BE2C (cell line): ENCODE measurements at regions not wholly inside any gene's neighbourhood (a gene's known extent, or its start where the extent isn't known, plus 50 kb on each side); places are given as distances from the start of the nearest gene placed in this dataset.
A peak's percentile ranks its signal among the peaks of the same experiment; 100 is the strongest.

Experiments used
- DNase-seq: peaks from one replicate; pipeline ENCODE4 v3.0.0-alpha.2; 2020
- H3K27me3 ChIP-seq: fragments of 250-450 bp; sonication (Bioruptor Pico); 2 replicates; pipeline ENCODE4 v1.5.1; 2020; ENCODE audit warnings: mild to moderate bottlenecking
- H3K36me3 ChIP-seq: fragments of 250-450 bp; sonication (Bioruptor Pico); 2 replicates; pipeline ENCODE4 v1.5.1; 2020; ENCODE audit warnings: mild to moderate bottlenecking
- H3K4me1 ChIP-seq: fragments of 250-450 bp; sonication (Bioruptor Pico); 2 replicates; pipeline ENCODE4 v1.5.1; 2020
- H3K4me3 ChIP-seq: 2 replicates; pipeline ENCODE4 v1.5.1; 2011; ENCODE audit warnings: low read depth, low read length
- H3K9me3 ChIP-seq: fragments of 250-450 bp; sonication (Bioruptor Pico); 2 replicates; pipeline ENCODE4 v1.5.1; 2020
- TF ChIP-seq, protein P1 (sequence below): IDR thresholded peaks from 2 replicates; pipeline ENCODE4 v1.5.1; 2012; ENCODE audit warnings: mild to moderate bottlenecking, low read depth, low read length

DNA sequence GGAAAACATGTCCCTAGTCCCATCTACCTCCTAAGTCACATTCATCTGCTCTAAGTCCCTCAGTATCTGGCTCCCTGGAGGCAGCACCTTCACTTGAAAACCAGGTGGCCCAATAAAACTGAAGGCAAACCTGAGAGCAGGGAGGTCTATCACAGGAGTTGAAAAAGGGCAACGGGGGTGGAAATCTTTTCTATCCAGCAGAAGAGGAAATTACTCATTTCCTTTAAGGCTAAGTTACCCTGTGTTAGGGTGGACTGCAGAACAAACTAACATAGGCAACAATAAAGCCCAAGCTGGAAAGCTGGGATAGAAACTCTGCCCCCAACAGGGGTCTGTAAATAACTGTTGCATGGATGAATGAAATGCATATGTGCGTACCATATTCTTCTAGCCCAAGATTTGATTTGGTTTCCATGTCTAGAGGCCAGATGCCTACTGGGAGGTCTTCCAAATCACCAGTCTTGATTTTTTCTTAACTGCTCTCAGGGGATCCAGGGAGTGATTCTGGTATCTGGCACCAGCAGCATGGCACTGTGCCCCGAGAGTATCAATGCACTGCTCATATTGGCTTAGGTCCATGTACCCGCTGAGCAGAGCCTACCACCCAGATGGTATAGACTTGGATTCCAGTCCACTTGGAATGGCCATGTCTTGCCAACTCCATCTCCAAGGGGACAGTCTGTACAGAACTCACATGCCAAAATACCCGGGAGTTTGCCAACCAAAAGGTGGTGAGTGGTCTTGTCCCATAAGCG is 350.0 kb upstream of the NCAM1 start:
- Histone ChIP-seq H3K4me3 (no peak overlapping the region), H3K27me3 (no peaks in the 10 kb centered on the region), H3K36me3 (no peaks in the 10 kb centered on the region), H3K4me1 (peaks cover 23% of the 10 kb centered on the region), H3K9me3 (no peaks in the 10 kb centered on the region)
- DNase-seq = peak; percentile 32
- TF ChIP-seq, protein P1, sequence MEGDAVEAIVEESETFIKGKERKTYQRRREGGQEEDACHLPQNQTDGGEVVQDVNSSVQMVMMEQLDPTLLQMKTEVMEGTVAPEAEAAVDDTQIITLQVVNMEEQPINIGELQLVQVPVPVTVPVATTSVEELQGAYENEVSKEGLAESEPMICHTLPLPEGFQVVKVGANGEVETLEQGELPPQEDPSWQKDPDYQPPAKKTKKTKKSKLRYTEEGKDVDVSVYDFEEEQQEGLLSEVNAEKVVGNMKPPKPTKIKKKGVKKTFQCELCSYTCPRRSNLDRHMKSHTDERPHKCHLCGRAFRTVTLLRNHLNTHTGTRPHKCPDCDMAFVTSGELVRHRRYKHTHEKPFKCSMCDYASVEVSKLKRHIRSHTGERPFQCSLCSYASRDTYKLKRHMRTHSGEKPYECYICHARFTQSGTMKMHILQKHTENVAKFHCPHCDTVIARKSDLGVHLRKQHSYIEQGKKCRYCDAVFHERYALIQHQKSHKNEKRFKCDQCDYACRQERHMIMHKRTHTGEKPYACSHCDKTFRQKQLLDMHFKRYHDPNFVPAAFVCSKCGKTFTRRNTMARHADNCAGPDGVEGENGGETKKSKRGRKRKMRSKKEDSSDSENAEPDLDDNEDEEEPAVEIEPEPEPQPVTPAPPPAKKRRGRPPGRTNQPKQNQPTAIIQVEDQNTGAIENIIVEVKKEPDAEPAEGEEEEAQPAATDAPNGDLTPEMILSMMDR = no peak

- Histone ChIP-seq H3K9me3 (no peaks in the 10 kb centered on the region), H3K36me3 (no peaks in the 10 kb centered on the region), H3K4me1 (peaks cover 23% of the 10 kb centered on the region), H3K4me3 (no peak overlapping the region), H3K27me3 (no peaks in the 10 kb centered on the region)
- DNase-seq = no peak
- TF ChIP-seq, protein P1 = no peak
Measured at GRCh38 chr11:112611771-112612170, 349.4 kb upstream of the NCAM1 start.

DNA sequence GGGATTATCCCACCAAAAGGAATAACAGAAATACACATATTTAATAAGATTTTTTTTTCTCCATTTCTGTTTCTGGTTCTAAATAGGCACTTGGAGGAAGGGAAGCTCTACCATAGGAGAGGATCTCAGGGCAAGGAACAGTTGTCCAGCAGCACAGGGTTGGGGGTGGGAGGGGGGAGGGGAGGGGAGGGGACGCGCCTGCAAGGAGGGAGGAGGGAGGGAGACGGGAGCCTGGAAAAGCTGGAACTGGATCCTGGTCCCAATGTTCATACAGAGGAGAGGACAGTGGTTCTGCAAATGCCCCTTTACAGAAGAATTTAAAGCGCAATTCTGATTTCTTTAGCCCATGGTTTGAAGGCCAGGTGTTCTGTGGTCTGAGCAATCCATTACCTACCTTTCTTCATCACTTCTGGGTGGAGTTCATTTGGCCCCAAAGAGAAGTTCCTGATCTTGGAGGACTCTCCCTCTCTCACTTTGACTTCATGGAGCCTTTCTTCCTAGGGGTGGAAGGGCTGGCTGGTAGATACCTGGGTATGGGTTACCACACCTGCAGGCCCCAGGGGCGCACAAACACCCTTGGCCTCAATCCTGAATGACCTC is 348.9 kb upstream of the NCAM1 start:
- peak; percentile 57 for DNase-seq
- Histone ChIP-seq H3K4me3 (no peak overlapping the region), H3K36me3 (no peaks in the 10 kb centered on the region), H3K4me1 (peaks cover 23% of the 10 kb centered on the region), H3K27me3 (no peaks in the 10 kb centered on the region), H3K9me3 (no peaks in the 10 kb centered on the region)
- TF ChIP-seq, protein P1 = no peak

GRCh38 chr11:112613051-112613972 is 347.9 kb upstream of the NCAM1 start:
- Histone ChIP-seq H3K4me3 (no peak overlapping the region), H3K27me3 (no peaks in the 10 kb centered on the region), H3K4me1 (peaks cover 27% of the 10 kb centered on the region), H3K36me3 (no peaks in the 10 kb centered on the region), H3K9me3 (no peaks in the 10 kb centered on the region)
- TF ChIP-seq, protein P1 = no peak
- DNase-seq = peak; percentile 66

- H3K36me3 ChIP-seq = no peaks in the 10 kb centered on the region
- no peaks in the 10 kb centered on the region for H3K27me3 ChIP-seq
- H3K4me3 ChIP-seq = no peak overlapping the region
- no peaks in the 10 kb centered on the region for H3K9me3 ChIP-seq
- TF ChIP-seq, protein P1 = no peak
- peaks cover 33% of the 10 kb centered on the region for H3K4me1 ChIP-seq
- no peak for DNase-seq
Measured at GRCh38 chr11:112614605-112615004, 346.6 kb upstream of the NCAM1 start.
